Left renal pelvis (tissue), 4 donors: ENCODE measurements at regions not wholly inside any gene's neighbourhood (a gene's known extent, or its start where the extent isn't known, plus 50 kb on each side); places are given as distances from the start of the nearest gene placed in this dataset.
"Not testable (repeated sequence)": the region's sequence is repeated elsewhere in the genome, so short reads cannot be mapped to it uniquely, and the experiment has no call there.

Source experiments
- DNase-seq, 4 donors: peaks; one replicate each; pipeline ENCODE4 v3.0.0-alpha.2; 2013; ENCODE audit warnings: low read depth in 4 of 4, low spot score in 3 of 4

- DNase-seq = no peak
These were observed 106.5 kb upstream of the EPHA3 start for GRCh38 chr3:89000886-89001285.

- DNase-seq = no peak
These were observed 105.2 kb upstream of the EPHA3 start for GRCh38 chr3:89002191-89002590.

- DNase-seq = no peak
These were observed 93.9 kb upstream of the EPHA3 start for GRCh38 chr3:89013536-89013935.

DNA sequence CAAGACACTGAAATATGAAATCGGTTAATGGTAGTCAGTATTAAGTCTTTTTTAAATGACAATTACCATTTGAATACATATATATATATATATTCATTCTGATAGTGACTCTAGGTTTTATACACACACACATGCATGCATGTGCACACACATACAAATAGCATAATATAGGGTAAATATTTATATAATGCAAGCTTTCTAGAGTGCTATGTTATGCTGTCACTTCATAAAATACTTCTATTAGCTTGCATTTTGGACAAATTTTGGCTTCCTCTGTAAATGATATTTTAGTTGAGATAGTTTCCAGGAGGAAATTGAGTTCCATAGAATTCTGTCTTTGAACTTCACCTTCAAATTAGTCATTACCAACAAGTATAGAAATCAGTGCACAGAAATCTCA is 89.9 kb upstream of the EPHA3 start:
- DNase-seq = no peak

DNA sequence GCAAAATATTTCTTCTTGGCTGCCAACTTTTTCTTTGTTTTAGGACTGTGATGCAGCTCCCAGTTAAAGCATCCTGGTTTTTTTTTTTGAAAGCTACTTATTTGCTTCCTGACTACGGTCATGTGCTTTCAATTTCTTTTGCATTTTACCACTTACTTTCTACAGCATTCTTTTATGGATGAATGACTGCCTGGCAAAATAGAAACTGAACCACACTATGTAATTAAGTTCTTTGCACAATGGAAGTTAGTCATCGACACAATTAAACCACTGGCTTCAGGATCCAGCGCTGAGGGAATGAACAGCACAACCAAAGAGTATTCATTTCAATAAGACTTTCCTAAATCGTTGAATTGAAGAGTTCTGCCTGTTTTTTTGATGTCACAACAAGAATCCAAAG is 82.2 kb upstream of the EPHA3 start:
- DNase-seq = peak in 2 of 4 donors; percentile 6 to 30

GRCh38 chr3:89032346-89033013 is 74.9 kb upstream of the EPHA3 start:
- DNase-seq = no peak

- DNase-seq = not testable (repeated sequence)
These were observed 72.7 kb upstream of the EPHA3 start for GRCh38 chr3:89034723-89035122.

- DNase-seq = no peak
These were observed 68.6 kb upstream of the EPHA3 start for GRCh38 chr3:89038869-89039268.

DNA sequence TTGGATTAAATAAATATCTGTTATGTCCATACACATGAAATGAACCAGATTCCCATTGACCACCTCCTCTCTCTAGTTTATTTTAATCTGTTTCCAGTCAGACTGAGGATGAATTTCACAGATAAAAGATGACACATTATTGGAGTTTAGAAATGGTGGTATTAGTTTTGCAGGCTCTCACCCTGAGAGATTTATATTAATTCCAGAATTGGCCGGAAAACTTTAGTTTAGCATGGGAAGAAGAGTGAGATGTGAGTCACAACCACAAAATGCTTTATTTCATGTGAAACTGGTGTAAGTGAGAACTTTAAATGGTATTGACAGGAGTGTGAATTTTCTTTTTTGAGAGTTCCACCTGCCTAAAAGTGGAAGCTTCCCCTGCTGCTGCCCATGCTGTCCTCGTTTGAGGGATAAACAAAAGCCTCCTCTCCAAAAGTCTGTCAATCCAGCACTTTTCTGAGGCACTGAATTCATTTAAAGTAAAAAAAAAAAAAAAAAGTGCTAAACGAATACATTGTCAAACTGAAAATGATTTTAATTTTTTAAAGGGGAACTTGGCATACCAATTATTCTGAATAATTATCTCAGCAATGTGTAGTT is 65.1 kb upstream of the EPHA3 start:
- DNase-seq = no peak

DNA sequence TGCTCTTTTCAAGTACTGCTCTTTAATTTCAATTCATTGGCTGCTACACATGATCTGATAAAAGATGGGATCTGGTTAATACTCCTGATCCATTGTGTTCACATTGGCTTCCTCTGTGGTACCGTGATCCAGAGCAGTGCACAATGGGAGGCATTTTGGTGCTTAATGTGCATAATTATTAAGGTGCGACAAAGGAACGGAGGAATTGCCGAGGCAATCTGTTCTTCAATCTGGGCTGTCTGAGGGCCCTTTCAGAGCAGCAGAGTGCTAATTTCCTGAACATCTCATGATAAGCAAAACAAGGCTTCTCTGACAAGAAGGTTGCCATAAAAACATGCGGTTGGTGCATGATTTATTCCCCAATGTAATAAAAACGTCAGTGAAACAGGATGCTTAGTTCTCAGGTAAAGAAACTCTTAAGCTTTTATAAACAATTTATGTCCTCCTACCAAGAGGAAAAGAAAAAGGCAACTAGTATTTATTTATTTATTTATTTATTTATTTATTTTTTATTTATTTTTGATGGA is 64.0 kb upstream of the EPHA3 start:
- peak in 1 of 4 donors; percentile 9 for DNase-seq

GRCh38 chr3:89046661-89047060 is 60.8 kb upstream of the EPHA3 start:
- no peak for DNase-seq

DNA sequence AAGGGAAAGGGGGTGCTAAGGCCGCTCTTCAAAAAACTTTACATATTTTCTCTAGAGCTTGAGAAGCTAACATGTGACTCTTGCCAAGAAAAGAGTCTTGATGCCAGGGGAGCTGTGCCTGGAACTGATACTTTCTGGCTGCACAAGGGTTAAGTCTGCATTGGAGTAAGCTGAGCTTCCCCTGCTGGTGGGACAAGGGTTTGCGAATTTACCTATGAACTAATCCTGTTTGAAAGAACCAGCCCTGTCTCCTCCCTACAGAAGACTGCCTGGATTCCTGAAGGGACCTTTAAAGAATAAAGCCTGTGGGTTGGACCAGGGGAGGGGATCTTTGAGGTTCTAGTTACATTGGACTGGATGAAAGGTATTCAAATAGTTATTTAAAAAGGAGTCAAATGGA is 58.3 kb upstream of the EPHA3 start:
- no peak for DNase-seq

DNA sequence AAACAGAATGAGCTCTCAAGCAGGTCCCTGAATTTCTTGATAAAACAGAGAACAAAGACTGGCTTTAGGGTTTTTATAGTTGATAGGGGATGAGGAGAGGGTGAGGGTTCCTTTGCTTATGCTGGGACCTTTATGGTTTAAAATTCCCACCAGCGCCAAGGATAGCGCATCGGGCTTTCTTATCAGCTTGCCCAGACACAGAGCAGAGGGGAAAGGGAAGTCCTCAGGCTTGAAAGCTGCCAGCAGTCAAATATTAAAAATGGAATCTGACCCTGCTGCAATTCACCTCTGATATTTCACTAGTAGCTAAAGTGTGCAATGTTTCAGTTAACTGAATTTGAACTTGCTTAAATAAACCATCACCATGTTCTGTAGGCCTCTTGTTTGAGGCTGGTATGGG is 55.0 kb upstream of the EPHA3 start:
- DNase-seq = no peak

GRCh38 chr3:89057398-89057797 is 50.0 kb upstream of the EPHA3 start:
- no peak for DNase-seq
